ENCODE measurements at regions not wholly inside any gene's neighbourhood (a gene's known extent, or its start where the extent isn't known, plus 50 kb on each side); places are given as distances from the start of the nearest gene placed in this dataset.

DNA sequence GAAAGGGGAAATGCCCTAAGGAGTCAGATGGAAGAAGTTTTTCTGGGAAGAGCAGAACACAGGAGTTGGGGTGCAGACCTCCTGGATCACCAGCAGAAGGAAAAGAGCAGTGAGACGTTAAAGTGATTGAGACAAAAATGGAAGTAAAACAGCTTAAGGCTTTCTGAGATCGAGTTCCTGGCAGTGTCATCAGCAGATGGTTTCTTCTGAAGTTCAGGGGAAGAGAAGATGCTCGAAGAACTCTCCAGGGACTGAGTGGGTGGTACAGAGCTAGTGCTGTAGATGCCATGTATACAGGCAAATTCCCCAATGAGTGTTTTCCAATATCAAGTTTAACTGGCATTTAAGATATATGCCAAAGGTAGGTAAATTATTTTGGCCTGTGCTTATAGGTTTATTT is 272.2 kb upstream of the KLF12 start:
- no peaks in the 10 kb centered on the region for H3K27me3 ChIP-seq (ENCODE audit: insufficient read depth, low read length)
- H3K9me3 ChIP-seq (ENCODE audit: low read depth, low read length): no peaks in the 10 kb centered on the region
- H3K4me3 ChIP-seq (ENCODE audit: low read length): no peak overlapping the region
- H3K4me1 ChIP-seq (ENCODE audit: insufficient read depth, low read length): no peaks in the 10 kb centered on the region

GRCh38 chr13:74398599-74398998 is 264.4 kb upstream of the KLF12 start:
- Histone ChIP-seq H3K4me1 (ENCODE audit: insufficient read depth, low read length) (no peaks in the 10 kb centered on the region), H3K27me3 (ENCODE audit: insufficient read depth, low read length) (peaks cover 3% of the 10 kb centered on the region), H3K4me3 (ENCODE audit: low read length) (no peak overlapping the region), H3K9me3 (ENCODE audit: low read depth, low read length) (no peaks in the 10 kb centered on the region)

- Histone ChIP-seq H3K4me3 (ENCODE audit: low read length) (no peak overlapping the region), H3K9me3 (ENCODE audit: low read depth, low read length) (no peaks in the 10 kb centered on the region), H3K27me3 (ENCODE audit: insufficient read depth, low read length) (no peaks in the 10 kb centered on the region), H3K4me1 (ENCODE audit: insufficient read depth, low read length) (no peaks in the 10 kb centered on the region)
Observed at GRCh38 chr13:74389056-74389455, 254.9 kb upstream of the KLF12 start.

DNA sequence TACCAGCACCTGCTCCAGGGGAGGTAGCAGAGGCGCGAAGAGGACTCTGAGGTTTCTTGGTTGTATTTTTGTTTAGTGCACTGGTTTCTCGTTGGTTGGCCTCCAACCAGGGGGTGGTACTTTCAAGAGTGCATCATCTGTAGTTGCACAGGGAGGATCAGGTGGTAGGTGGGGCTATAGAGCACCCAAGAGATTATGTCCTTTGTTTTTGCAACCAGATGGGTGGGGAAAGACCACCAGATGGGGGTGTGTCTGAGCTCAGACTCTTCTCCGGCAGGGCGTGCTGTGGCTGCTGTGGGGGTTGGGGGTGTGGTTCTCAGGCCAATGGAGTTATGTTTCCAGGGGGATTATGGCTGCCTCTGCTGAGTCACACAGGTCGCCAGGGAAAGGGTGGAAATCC is 254.4 kb upstream of the KLF12 start:
- H3K27me3 ChIP-seq (ENCODE audit: insufficient read depth, low read length): no peaks in the 10 kb centered on the region
- no peak overlapping the region for H3K4me3 ChIP-seq (ENCODE audit: low read length)
- H3K4me1 ChIP-seq (ENCODE audit: insufficient read depth, low read length): no peaks in the 10 kb centered on the region
- no peaks in the 10 kb centered on the region for H3K9me3 ChIP-seq (ENCODE audit: low read depth, low read length)

- Histone ChIP-seq H3K4me3 (ENCODE audit: low read length) (no peak overlapping the region), H3K27me3 (ENCODE audit: insufficient read depth, low read length) (no peaks in the 10 kb centered on the region), H3K4me1 (ENCODE audit: insufficient read depth, low read length) (no peaks in the 10 kb centered on the region), H3K9me3 (ENCODE audit: low read depth, low read length) (no peaks in the 10 kb centered on the region)
Observed at GRCh38 chr13:74372511-74372910, 238.3 kb upstream of the KLF12 start.

DNA sequence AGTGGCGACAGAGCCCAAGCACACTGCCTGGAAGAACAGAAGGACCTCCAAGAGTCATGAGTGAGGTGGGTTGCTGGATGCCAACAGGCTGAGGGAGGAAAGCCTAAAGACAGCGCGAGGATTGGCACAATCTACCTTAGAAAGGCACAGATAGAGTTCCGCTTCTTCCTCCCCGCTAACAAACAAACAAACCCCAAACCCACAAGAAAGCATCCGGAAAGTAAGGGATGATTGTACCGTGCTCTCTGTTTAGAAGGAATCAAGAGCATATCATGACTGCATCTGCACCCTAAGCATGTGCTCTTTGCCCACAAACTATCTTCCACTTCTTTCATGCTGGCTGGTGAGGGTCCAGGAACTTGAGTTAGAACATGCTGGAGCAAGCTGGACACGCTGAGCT is 233.0 kb upstream of the KLF12 start:
- H3K9me3 ChIP-seq (ENCODE audit: low read depth, low read length): no peaks in the 10 kb centered on the region
- H3K4me3 ChIP-seq (ENCODE audit: low read length): no peak overlapping the region
- H3K4me1 ChIP-seq (ENCODE audit: insufficient read depth, low read length): no peaks in the 10 kb centered on the region
- no peaks in the 10 kb centered on the region for H3K27me3 ChIP-seq (ENCODE audit: insufficient read depth, low read length)

DNA sequence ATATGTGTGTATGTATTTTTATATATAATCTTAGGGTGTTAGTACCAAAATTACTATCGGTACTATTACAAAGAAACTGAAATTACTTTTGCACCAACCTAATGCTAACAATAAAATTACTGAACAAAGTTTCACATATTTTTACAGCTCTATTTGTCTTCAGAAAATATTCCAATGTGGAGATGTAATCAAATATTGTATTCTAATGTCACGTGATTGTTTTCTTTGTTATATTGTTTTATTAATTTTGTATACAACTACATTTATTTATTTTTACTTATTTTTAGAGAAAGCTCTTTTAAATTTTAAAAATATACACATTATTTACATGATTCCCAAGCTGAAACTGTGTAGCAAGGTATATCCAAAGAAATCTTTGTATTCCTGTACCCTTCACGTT is 227.1 kb upstream of the KLF12 start:
- Histone ChIP-seq H3K27me3 (ENCODE audit: insufficient read depth, low read length) (no peaks in the 10 kb centered on the region), H3K9me3 (ENCODE audit: low read depth, low read length) (no peaks in the 10 kb centered on the region), H3K4me3 (ENCODE audit: low read length) (no peak overlapping the region), H3K4me1 (ENCODE audit: insufficient read depth, low read length) (no peaks in the 10 kb centered on the region)

DNA sequence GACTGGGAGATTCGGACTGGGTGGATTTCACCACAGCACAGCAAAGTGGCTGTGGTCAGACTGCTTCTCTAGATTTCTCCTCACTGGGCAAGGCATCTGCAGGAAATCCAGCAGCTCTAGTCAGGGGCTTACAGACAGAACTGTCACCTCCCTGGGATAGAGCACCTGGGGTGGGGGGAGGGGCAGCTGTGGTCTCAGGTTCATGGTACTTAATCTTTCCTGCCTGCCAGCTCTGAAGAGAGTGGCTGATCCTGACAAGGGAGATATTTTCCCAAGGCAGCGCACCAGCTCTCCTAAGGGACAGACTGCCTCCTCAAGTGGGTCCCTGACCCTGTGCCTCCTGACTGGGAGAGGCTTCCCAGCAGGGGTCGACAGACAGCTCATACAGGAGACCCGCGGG is 212.8 kb upstream of the KLF12 start:
- Histone ChIP-seq H3K4me1 (ENCODE audit: insufficient read depth, low read length) (no peaks in the 10 kb centered on the region), H3K4me3 (ENCODE audit: low read length) (no peak overlapping the region), H3K27me3 (ENCODE audit: insufficient read depth, low read length) (no peaks in the 10 kb centered on the region)

GRCh38 chr13:74338341-74338740 is 204.1 kb upstream of the KLF12 start:
- H3K4me1 ChIP-seq (ENCODE audit: insufficient read depth, low read length): no peaks in the 10 kb centered on the region
- no peak overlapping the region for H3K4me3 ChIP-seq (ENCODE audit: low read length)
- H3K9me3 ChIP-seq (ENCODE audit: low read depth, low read length): no peaks in the 10 kb centered on the region
- no peaks in the 10 kb centered on the region for H3K27me3 ChIP-seq (ENCODE audit: insufficient read depth, low read length)

More for the DNA sequence above, 212.8 kb upstream of the KLF12 start:
- H3K9me3 ChIP-seq (ENCODE audit: low read depth, low read length): peaks cover 5% of the 10 kb centered on the region

DNA sequence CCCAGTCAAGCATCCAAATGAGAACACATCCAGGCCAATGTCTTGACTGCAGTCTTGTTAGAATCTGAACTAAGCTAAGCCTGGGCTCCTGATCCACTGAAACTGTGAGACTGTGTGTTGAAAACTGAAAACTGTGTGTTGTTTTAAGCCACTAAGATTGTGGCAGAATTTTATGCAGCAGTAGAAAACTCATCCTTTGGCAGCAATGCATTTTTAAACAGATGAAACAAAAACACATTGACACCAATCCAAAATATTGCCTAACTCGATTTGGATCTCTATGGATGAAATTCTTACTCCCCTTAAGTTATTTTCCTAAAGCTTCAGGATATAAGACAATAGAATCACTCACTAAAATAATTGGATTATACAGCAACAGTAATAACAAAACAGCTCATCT is 202.3 kb upstream of the KLF12 start:
- Histone ChIP-seq H3K27me3 (ENCODE audit: insufficient read depth, low read length) (no peaks in the 10 kb centered on the region), H3K4me3 (ENCODE audit: low read length) (no peak overlapping the region), H3K9me3 (ENCODE audit: low read depth, low read length) (no peaks in the 10 kb centered on the region), H3K4me1 (ENCODE audit: insufficient read depth, low read length) (no peaks in the 10 kb centered on the region)

- Histone ChIP-seq H3K4me3 (ENCODE audit: low read length) (no peak overlapping the region), H3K4me1 (ENCODE audit: insufficient read depth, low read length) (no peaks in the 10 kb centered on the region), H3K27me3 (ENCODE audit: insufficient read depth, low read length) (no peaks in the 10 kb centered on the region), H3K9me3 (ENCODE audit: low read depth, low read length) (no peaks in the 10 kb centered on the region)
Observed at GRCh38 chr13:74335370-74335769, 201.2 kb upstream of the KLF12 start.

DNA sequence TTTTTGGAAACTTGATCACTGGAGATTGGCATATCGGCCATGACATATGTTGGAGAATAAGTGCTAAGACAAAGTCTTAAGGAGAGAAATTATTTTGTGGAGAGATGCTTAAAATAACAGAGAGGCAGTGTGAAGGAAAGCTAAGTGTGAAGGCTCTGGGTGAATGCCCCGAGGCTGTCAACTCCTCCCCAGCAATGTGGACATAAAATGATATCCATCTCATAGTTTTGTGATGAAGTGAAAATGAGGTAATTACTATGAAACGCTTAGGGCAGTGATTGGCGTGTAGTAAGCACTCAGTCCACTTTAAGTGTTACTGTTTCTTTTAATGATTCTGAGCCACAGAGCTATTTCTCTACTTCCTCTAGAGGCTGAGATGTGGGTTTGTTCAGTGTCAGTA is 195.8 kb upstream of the KLF12 start:
- no peak overlapping the region for H3K4me3 ChIP-seq (ENCODE audit: low read length)
- no peaks in the 10 kb centered on the region for H3K27me3 ChIP-seq (ENCODE audit: insufficient read depth, low read length)
- no peaks in the 10 kb centered on the region for H3K9me3 ChIP-seq (ENCODE audit: low read depth, low read length)
- H3K4me1 ChIP-seq (ENCODE audit: insufficient read depth, low read length): no peaks in the 10 kb centered on the region

DNA sequence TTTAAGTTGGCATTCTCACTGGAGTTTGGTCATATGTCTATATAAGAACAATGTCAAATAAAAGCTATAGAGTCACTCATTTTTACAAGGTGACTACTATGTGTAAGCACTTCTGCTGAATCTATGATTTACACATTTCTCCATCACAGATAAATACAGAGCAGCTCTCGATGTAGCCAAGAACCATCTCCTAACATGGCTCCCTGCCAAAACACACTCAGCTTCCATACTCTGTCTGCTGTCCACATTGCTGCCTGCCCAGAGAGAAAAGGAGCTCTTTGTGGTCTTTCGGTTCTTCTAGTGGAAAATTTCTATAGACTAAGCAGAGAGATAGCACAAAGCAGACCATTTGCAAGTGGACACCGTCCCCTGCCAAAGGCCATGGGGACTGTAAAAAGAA is 190.9 kb upstream of the KLF12 start:
- no peaks in the 10 kb centered on the region for H3K27me3 ChIP-seq (ENCODE audit: insufficient read depth, low read length)
- H3K4me3 ChIP-seq (ENCODE audit: low read length): no peak overlapping the region
- H3K4me1 ChIP-seq (ENCODE audit: insufficient read depth, low read length): no peaks in the 10 kb centered on the region
- H3K9me3 ChIP-seq (ENCODE audit: low read depth, low read length): no peaks in the 10 kb centered on the region

DNA sequence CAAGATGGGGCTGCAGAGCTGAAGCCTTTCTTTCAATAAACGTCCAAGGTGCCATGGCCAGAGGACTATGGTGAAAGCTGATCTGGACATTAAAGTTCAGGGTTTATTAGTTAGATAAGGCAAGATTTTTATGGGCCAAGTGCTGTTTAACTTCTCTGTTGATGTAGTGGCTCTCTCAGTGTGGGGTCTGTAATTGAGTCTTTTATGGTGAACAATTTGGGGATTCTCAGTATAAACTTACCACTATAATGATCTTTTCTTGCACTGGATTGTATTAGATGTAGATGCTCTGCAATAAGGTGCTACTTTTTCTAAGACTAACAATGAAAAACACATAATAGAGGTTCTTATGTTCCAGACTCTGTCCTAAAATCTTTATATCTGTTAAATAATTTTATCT is 190.1 kb upstream of the KLF12 start:
- H3K4me3 ChIP-seq (ENCODE audit: low read length): no peak overlapping the region
- H3K27me3 ChIP-seq (ENCODE audit: insufficient read depth, low read length): no peaks in the 10 kb centered on the region
- H3K4me1 ChIP-seq (ENCODE audit: insufficient read depth, low read length): no peaks in the 10 kb centered on the region

DNA sequence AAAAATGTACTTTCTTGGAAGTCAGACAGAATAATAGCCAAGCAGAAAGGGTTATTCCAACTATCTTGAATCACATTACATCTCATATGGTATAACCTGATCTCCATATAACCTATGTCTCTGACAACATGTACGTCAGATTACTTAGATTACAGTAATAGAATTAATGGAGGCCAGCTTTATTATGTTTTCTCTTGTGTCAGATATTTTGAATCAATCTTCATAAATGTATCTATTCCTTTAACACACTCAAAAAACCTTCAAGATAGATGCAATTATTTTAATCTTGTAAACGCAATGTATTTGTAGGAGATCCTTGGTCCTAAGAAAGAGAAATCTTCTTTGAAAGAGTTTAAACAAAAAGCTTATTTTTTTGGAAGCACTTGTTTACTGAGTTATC is 188.4 kb upstream of the KLF12 start:
- Histone ChIP-seq H3K4me3 (ENCODE audit: low read length) (no peak overlapping the region), H3K9me3 (ENCODE audit: low read depth, low read length) (no peaks in the 10 kb centered on the region), H3K4me1 (ENCODE audit: insufficient read depth, low read length) (no peaks in the 10 kb centered on the region), H3K27me3 (ENCODE audit: insufficient read depth, low read length) (no peaks in the 10 kb centered on the region)

More for the DNA sequence above, 190.1 kb upstream of the KLF12 start:
- H3K9me3 ChIP-seq (ENCODE audit: low read depth, low read length): no peaks in the 10 kb centered on the region

- Histone ChIP-seq H3K4me3 (ENCODE audit: low read length) (no peak overlapping the region), H3K4me1 (ENCODE audit: insufficient read depth, low read length) (no peaks in the 10 kb centered on the region), H3K27me3 (ENCODE audit: insufficient read depth, low read length) (no peaks in the 10 kb centered on the region), H3K9me3 (ENCODE audit: low read depth, low read length) (no peaks in the 10 kb centered on the region)
Observed at GRCh38 chr13:74320282-74320681, 186.1 kb upstream of the KLF12 start.

- no peaks in the 10 kb centered on the region for H3K27me3 ChIP-seq (ENCODE audit: insufficient read depth, low read length)
- no peaks in the 10 kb centered on the region for H3K4me1 ChIP-seq (ENCODE audit: insufficient read depth, low read length)
- no peak overlapping the region for H3K4me3 ChIP-seq (ENCODE audit: low read length)
- no peaks in the 10 kb centered on the region for H3K9me3 ChIP-seq (ENCODE audit: low read depth, low read length)
Observed at GRCh38 chr13:74316547-74316946, 182.3 kb upstream of the KLF12 start.
